Esophagus muscularis mucosa (tissue), 4 donors: ENCODE measurements at regions not wholly inside any gene's neighbourhood (a gene's known extent, or its start where the extent isn't known, plus 50 kb on each side); places are given as distances from the start of the nearest gene placed in this dataset.
A peak's percentile ranks its signal among the peaks of the same experiment; 100 is the strongest.
"Not testable (repeated sequence)": the region's sequence is repeated elsewhere in the genome, so short reads cannot be mapped to it uniquely, and the experiment has no call there.

ENCODE experiments used
- DNase-seq: peaks from one replicate; pipeline ENCODE4 v3.0.0-alpha.2; 2017; ENCODE audit errors: extremely low spot score
- H3K27ac ChIP-seq, 4 donors: fragments of 200-600 bp; sonication (generic); replicated peaks in 1 of 4; 1 replicate in 3 of 4; 2 replicates in 1 of 4; pipeline ENCODE4 v1.5.1; 2016 to 2019; ENCODE audit warnings: mild to moderate bottlenecking in 1 of 4
- H3K27me3 ChIP-seq, 4 donors: fragments of 200-600 bp; sonication (generic); one replicate each; pipeline versions ENCODE4 v1.5.1 to v1.6.0; 2016 to 2019
- H3K36me3 ChIP-seq, 4 donors: fragments of 200-600 bp; sonication (generic); one replicate each; pipeline ENCODE4 v1.5.1; 2016 to 2019
- H3K4me1 ChIP-seq, 4 donors: fragments of 200-600 bp; sonication (generic); one replicate each; pipeline ENCODE4 v1.5.1; 2016 to 2019
- H3K4me3 ChIP-seq, 4 donors: fragments of 200-600 bp; sonication (generic); 1 replicate in 2 of 4; 2 replicates in 2 of 4; pipeline ENCODE4 v1.5.1; 2016 to 2019; ENCODE audit warnings: mild to moderate bottlenecking in 4 of 4, moderate library complexity in 1 of 4
- H3K9me3 ChIP-seq, 4 donors: fragments of 200-600 bp; sonication (generic); 1 replicate in 3 of 4; 2 replicates in 1 of 4; pipeline ENCODE4 v1.5.1; 2016 to 2019
- EP300 ChIP-seq: sonication (generic); formaldehyde crosslinking; IDR thresholded peaks from one replicate; pipeline ENCODE4 v1.6.1; 2017; ENCODE audit warnings: antibody characterized with exemption
- POLR2A ChIP-seq: fragments of 450-650 bp; IDR thresholded peaks from one replicate; pipeline ENCODE4 v1.6.1; 2017; ENCODE audit warnings: antibody characterized with exemption, moderate library complexity, mild to moderate bottlenecking, low read depth
- POLR2AphosphoS5 ChIP-seq, 2 donors: sonication (generic); formaldehyde crosslinking; IDR thresholded peaks; one replicate each; pipeline ENCODE4 v1.6.1; 2017; ENCODE audit warnings: antibody characterized with exemption in 2 of 2
- WGBS: methylation state at CpG from one replicate; pipeline ENCODE4 v1.1.5; 2018; 5-methylcytosine and 5-hydroxymethylcytosine counted together
- intact Hi-C: fragments of 100-400 bp; cut with DNase I; formaldehyde crosslinking; loops from one replicate; pipeline ENCODE4 v1.15.1; 2023
- TF ChIP-seq, protein P1 (sequence below), 3 experiments: fragments of 200-600 bp in 2 of 3; fragments of 450-650 bp in 1 of 3; sonication (generic) in 2 of 3; IDR thresholded peaks; one replicate each; pipeline ENCODE4 v1.5.1; 2017 to 2019; ENCODE audit warnings: antibody characterized with exemption in 3 of 3, mild to moderate bottlenecking in 2 of 3, moderate library complexity in 1 of 3

DNA sequence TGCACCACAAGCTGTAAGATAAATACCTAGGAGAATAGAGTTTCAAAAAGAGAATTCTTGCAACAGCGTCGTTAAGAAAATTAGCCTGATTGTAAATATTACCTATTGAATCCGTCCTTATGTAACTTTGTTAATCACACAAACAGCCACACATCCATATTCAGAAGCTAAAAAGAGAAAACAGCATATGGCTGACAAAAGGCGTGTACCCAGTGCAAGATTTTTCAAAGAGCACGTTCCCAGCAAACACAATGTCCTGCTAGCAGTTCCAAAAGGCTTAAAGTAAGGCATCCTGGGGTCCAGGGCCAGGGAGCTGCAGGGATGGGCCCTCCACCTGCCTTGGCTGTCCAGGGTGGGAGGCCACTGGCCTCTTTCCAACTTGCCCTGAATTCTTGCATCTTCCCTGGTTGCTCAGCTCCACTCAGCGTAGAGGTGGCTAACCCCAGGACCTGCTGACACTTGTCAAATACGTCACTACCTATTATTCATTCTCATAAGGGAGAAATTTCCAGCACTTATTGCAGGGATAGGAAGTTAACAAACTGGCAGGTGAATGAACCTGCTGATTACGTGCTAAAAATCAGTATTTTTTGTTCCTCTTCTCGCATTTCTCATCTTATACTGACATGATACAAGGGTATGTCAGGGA lies 102.1 kb upstream of the NEDD4L start:
- intact Hi-C loops: no loop called here
- WGBS: 85% methylated on average over 9 of the region's 9 CpGs
- no peak overlapping the region for H3K4me3 ChIP-seq
- TF ChIP-seq POLR2AphosphoS5 (IDR thresholded peaks at IDR 0.05): no peak
- no peak for TF ChIP-seq EP300
- TF ChIP-seq, protein P1, sequence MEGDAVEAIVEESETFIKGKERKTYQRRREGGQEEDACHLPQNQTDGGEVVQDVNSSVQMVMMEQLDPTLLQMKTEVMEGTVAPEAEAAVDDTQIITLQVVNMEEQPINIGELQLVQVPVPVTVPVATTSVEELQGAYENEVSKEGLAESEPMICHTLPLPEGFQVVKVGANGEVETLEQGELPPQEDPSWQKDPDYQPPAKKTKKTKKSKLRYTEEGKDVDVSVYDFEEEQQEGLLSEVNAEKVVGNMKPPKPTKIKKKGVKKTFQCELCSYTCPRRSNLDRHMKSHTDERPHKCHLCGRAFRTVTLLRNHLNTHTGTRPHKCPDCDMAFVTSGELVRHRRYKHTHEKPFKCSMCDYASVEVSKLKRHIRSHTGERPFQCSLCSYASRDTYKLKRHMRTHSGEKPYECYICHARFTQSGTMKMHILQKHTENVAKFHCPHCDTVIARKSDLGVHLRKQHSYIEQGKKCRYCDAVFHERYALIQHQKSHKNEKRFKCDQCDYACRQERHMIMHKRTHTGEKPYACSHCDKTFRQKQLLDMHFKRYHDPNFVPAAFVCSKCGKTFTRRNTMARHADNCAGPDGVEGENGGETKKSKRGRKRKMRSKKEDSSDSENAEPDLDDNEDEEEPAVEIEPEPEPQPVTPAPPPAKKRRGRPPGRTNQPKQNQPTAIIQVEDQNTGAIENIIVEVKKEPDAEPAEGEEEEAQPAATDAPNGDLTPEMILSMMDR (IDR thresholded peaks at IDR 0.05): no peak
- no peak for TF ChIP-seq POLR2A
- no peaks in the 10 kb centered on the region for H3K4me1 ChIP-seq
- H3K9me3 ChIP-seq: no peaks in the 10 kb centered on the region
- no peaks in the 10 kb centered on the region for H3K27me3 ChIP-seq
- H3K27ac ChIP-seq: no peak overlapping the region
- no peaks in the 10 kb centered on the region for H3K36me3 ChIP-seq
- DNase-seq: peak; percentile 53

DNA sequence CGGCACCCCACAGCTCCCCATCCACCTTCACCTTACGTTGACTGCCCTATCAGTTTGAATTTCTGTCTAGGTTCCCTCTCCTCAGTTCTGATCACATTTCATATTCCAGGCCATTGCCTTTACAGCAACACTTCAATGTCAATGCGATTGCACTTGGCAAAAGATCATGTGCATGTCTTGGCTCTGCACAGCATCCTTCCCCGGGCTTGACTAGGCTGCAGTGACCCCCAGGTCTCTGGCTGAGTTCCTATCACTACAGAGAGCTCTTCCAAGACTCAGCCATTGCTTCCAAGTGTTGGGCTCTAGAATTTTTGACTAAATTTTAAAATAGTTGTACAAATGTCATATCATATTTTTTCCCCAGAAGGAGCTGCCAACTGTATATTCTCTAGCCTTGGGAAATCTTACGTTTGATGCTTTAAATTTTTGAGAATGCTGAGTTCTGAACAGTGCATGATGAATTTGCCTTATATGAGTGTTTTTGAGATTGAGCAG lies 103.8 kb upstream of the NEDD4L start:
- no peaks in the 10 kb centered on the region for H3K36me3 ChIP-seq
- TF ChIP-seq EP300 (no peak), POLR2AphosphoS5 (IDR thresholded peaks at IDR 0.05) (no peak), POLR2A (no peak)
- TF ChIP-seq, protein P1 (IDR thresholded peaks at IDR 0.05): no peak
- no peaks in the 10 kb centered on the region for H3K27me3 ChIP-seq
- no peaks in the 10 kb centered on the region for H3K4me1 ChIP-seq
- intact Hi-C loops: no loop called here
- DNase-seq: peak; percentile 66
- no peaks in the 10 kb centered on the region for H3K9me3 ChIP-seq
- 74% methylated on average over 5 of the region's 5 CpGs for WGBS
- H3K4me3 ChIP-seq: no peak overlapping the region
- no peak overlapping the region for H3K27ac ChIP-seq

DNA sequence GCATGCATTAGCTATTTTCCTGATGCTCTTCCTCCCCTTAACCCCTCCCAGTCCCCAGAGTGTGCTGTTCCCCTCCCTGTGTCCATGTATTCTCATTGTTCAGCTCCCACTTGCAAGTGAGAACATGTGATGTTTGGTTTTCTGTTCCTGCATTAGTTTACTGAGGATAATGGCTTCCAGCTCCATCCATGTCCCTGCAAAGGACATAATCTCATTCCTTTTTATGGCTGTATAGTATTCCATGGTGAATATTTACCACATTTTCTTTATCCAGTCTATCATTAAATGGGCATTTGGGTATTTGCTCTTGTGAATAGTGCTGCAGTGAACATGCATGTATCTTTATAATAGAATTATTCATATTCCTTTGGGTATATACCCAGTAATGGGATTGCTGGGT lies 109.7 kb upstream of the NEDD4L start:
- DNase-seq, intact Hi-C loops, H3K4me1 ChIP-seq, H3K9me3 ChIP-seq, H3K27me3 ChIP-seq, H3K27ac ChIP-seq, H3K36me3 ChIP-seq, H3K4me3 ChIP-seq: not testable (repeated sequence)

DNA sequence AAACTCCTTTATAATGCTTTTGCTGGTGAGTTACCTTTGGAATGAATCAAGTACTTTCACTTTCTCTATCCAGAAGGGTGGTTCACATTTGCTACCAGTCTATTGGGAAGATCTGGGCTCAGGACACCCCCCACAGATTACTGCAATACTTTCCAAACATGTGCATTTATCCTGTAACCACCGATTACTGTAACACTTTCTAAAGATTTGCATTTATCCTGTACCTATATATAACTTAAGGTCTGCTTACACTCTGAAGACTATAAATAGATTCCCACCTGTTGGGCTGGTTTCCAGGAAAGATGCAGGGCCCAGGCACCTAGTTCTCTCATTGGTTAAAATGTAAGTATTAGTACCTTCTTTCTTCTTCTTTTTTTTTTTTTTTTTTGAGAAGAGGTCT lies 113.0 kb upstream of the NEDD4L start:
- H3K9me3 ChIP-seq: no peaks in the 10 kb centered on the region
- intact Hi-C loops: no loop called here
- H3K4me3 ChIP-seq: no peak overlapping the region
- 52% methylated on average over 1 of the region's 1 CpG for WGBS
- no peaks in the 10 kb centered on the region for H3K4me1 ChIP-seq
- peak; percentile 8 for DNase-seq
- TF ChIP-seq, protein P1 (IDR thresholded peaks at IDR 0.05): no peak
- no peak for TF ChIP-seq POLR2AphosphoS5 (IDR thresholded peaks at IDR 0.05)
- TF ChIP-seq POLR2A: no peak
- TF ChIP-seq EP300: no peak
- no peaks in the 10 kb centered on the region for H3K36me3 ChIP-seq
- H3K27ac ChIP-seq: no peak overlapping the region
- no peaks in the 10 kb centered on the region for H3K27me3 ChIP-seq

DNA sequence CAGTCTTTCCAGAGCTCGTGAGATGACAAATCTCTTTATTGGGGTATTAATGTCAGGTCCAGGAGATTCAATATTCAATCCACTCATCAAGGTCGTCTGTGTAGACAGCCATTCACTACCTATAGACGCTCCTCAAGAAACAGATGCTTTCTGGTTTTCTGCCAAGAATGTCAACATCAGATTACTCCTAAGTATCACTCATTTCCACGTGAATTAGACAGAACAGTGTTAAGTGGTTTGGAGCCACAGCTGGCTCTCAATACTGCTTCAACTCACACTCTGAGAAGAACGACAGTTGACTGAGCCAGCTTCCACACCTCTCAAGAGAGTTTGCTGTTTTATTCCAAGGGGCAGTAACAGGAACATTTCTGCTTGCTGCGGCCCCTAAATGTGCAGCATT lies 113.5 kb upstream of the NEDD4L start:
- Histone ChIP-seq H3K4me3 (no peak overlapping the region), H3K27me3 (no peaks in the 10 kb centered on the region), H3K4me1 (no peaks in the 10 kb centered on the region), H3K27ac (no peak overlapping the region), H3K36me3 (no peaks in the 10 kb centered on the region), H3K9me3 (no peaks in the 10 kb centered on the region)
- no peak for TF ChIP-seq POLR2AphosphoS5 (IDR thresholded peaks at IDR 0.05)
- DNase-seq: peak; percentile 86
- intact Hi-C loops: no loop called here
- 69% methylated on average over 6 of the region's 6 CpGs for WGBS

DNA sequence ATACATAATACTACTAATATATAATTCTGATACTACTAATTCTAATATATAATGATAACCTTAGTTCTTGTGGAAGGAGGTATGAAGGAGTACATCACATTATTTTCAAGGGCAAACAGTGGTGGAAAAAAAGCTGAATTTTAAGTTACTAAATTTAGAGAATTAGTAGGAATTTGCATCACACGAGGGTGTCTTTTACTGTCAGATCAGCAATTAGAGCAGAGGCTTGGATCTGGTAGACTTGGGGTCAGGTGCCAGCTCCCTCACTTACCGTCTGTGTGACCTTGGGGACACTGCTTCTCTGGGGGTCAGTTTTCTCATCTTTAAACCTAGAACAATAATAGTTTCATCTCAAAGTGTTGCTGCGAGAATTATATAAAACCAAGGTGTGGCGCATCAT lies 114.1 kb upstream of the NEDD4L start:
- no peak overlapping the region for H3K4me3 ChIP-seq
- H3K27me3 ChIP-seq: no peaks in the 10 kb centered on the region
- TF ChIP-seq EP300 (no peak), POLR2AphosphoS5 (IDR thresholded peaks at IDR 0.05) (no peak)
- TF ChIP-seq, protein P1 (IDR thresholded peaks at IDR 0.05): no peak
- no peak for DNase-seq
- no peak overlapping the region for H3K27ac ChIP-seq
- no peaks in the 10 kb centered on the region for H3K9me3 ChIP-seq
- 89% methylated on average over 4 of the region's 4 CpGs for WGBS
- H3K4me1 ChIP-seq: no peaks in the 10 kb centered on the region
- intact Hi-C loops: no loop called here
- H3K36me3 ChIP-seq: no peaks in the 10 kb centered on the region
